Kidney capillary endothelial cell (primary cell): ENCODE measurements at regions not wholly inside any gene's neighbourhood (a gene's known extent, or its start where the extent isn't known, plus 50 kb on each side); places are given as distances from the start of the nearest gene placed in this dataset.

Experiments used
- DNase-seq: peaks from one replicate; pipeline ENCODE4 v3.0.0-alpha.2; 2018; ENCODE audit warnings: low spot score

DNA sequence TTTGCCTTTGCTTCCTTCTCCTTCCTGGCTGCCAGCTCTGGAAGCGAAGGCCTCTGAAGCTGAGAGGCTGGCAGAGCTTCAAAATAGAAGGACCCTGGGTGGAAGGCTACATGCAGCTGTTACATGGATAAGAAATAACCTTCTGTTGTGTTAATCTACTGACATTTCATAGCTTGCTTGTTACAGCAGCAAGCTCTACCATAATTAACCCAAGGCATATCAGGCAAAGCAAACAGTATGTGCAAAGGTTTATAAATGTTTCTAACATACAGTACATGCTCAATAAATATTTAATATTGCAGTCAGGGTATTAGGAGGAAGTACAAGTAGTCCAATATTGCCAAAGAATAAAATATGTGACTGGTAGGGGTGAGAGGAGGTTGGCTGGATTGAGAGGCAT is 55.6 kb upstream of the MKLN1 start:
- DNase-seq, result no peak

DNA sequence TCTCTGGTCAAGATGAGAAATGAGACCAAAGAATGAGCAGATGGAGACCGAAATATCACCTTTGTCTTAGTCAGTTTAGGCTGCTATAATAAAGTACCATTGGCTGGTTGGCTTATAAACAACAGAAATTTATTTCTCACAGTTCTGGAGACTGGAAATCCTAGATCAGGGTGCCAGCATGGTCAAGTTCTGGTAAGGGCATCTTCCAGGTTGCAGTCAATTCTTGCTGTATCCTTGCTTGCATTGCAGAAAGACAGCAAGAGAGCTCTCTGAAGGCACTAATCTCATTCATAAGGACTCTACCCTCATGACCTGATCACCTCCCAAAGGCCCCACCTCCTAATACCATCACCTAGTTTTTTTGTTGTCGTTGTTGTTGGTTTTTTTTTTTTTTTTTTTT is 52.7 kb upstream of the MKLN1 start:
- no peak for DNase-seq

DNA sequence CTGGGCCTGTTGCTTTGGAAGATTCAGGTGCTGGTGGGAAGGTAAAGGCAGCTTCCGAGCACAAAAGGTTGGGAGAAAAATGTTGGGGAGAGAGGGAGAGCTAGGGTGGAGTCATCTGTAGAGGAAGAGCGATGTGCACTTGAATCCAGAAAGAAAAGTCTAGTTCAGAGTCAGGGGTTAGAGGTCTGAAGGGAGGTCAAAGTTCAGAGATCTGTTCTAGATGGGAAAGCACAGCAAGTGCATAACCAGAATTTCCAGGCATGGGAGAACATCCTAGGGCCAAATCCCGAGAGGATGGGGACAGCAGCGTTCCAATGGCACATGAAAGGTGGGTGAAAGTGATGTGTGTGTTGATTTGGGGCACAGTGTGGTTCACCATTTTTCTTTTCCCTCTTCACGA is 51.5 kb upstream of the MKLN1 start:
- DNase-seq, result no peak

DNA sequence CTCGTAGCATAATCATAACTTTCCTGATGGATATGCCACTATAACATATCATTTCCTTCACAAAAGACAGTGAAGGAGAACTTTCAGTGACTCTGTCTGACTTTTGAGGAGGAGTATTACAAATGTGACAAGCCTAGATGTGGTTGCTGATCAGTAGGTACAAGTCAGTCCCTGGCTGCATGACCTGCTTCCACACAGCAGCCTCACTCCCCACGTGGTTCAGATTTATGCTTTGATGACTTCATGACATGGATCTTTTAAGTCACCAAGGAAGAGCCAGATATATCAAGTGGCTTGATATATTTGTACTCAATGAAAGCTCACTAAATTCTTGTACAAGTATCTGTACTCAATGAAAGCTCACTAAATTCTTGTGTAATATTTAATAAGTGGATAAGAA is 50.9 kb upstream of the MKLN1 start:
- no peak for DNase-seq
